ENCODE measurements at regions not wholly inside any gene's neighbourhood (a gene's known extent, or its start where the extent isn't known, plus 50 kb on each side); places are given as distances from the start of the nearest gene placed in this dataset.
"Not testable (repeated sequence)": the region's sequence is repeated elsewhere in the genome, so short reads cannot be mapped to it uniquely, and the experiment has no call there.

GRCh38 chr2:153308466-153308865 is 170.1 kb downstream of the RPRM start:
- DNase-seq (ENCODE audit: low spot score) (no peak), FAIRE-seq (no peak)

- no peak for DNase-seq (ENCODE audit: low spot score)
- no peak for FAIRE-seq
Measured at GRCh38 chr2:153307223-153307622, 171.3 kb downstream of the RPRM start.

- DNase-seq (ENCODE audit: low spot score) = no peak
- FAIRE-seq = no peak
Measured at GRCh38 chr2:153299809-153300208, 178.8 kb downstream of the RPRM start.

- no peak for FAIRE-seq
- no peak for DNase-seq (ENCODE audit: low spot score)
Measured at GRCh38 chr2:153299217-153299616, 179.3 kb downstream of the RPRM start.

- no peak for DNase-seq (ENCODE audit: low spot score)
- FAIRE-seq = no peak
Measured at GRCh38 chr2:153294199-153294786, 184.3 kb downstream of the RPRM start.

GRCh38 chr2:153291718-153292117 is 186.8 kb downstream of the RPRM start:
- DNase-seq (ENCODE audit: low spot score) (no peak), FAIRE-seq (no peak)

- DNase-seq (ENCODE audit: low spot score) = no peak
- FAIRE-seq = no peak
Measured at GRCh38 chr2:153287109-153287801, 191.3 kb downstream of the RPRM start.

- DNase-seq (ENCODE audit: low spot score) (no peak), FAIRE-seq (no peak)
Measured at GRCh38 chr2:153268941-153269461, 209.6 kb downstream of the RPRM start.

GRCh38 chr2:153256876-153257275 is 221.7 kb downstream of the RPRM start:
- DNase-seq (ENCODE audit: low spot score); FAIRE-seq: not testable (repeated sequence)

- FAIRE-seq; DNase-seq (ENCODE audit: low spot score): not testable (repeated sequence)
Measured at GRCh38 chr2:153246636-153247035, 231.9 kb downstream of the RPRM start.

- no peak for FAIRE-seq
- no peak for DNase-seq (ENCODE audit: low spot score)
Measured at GRCh38 chr2:153235516-153235915, 243.0 kb downstream of the RPRM start.

GRCh38 chr2:153232464-153232863 is 246.1 kb downstream of the RPRM start:
- no peak for FAIRE-seq
- no peak for DNase-seq (ENCODE audit: low spot score)

- FAIRE-seq (no peak), DNase-seq (ENCODE audit: low spot score) (peak; percentile 10)
Measured at GRCh38 chr2:153230977-153231376, 247.6 kb downstream of the RPRM start.

GRCh38 chr2:153228904-153229303 is 249.7 kb downstream of the RPRM start:
- DNase-seq (ENCODE audit: low spot score) (no peak), FAIRE-seq (no peak)

GRCh38 chr2:153227981-153228380 is 250.6 kb downstream of the RPRM start:
- DNase-seq (ENCODE audit: low spot score) = no peak
- FAIRE-seq = no peak

GRCh38 chr2:153222231-153223165 is 256.1 kb downstream of the RPRM start:
- peak; percentile 82 for DNase-seq (ENCODE audit: low spot score)
- FAIRE-seq = peak; percentile 93

- DNase-seq (ENCODE audit: low spot score) = no peak
- FAIRE-seq = no peak
Measured at GRCh38 chr2:153221506-153221905, 257.1 kb downstream of the RPRM start.

- DNase-seq (ENCODE audit: low spot score) = no peak
- no peak for FAIRE-seq
Measured at GRCh38 chr2:153221087-153221486, 257.5 kb downstream of the RPRM start.

- FAIRE-seq = no peak
- no peak for DNase-seq (ENCODE audit: low spot score)
Measured at GRCh38 chr2:153218851-153219250, 259.7 kb downstream of the RPRM start.

GRCh38 chr2:153214337-153214736 is 264.2 kb downstream of the RPRM start:
- DNase-seq (ENCODE audit: low spot score) (no peak), FAIRE-seq (no peak)

- DNase-seq (ENCODE audit: low spot score) = no peak
- no peak for FAIRE-seq
Measured at GRCh38 chr2:153213022-153213421, 265.5 kb downstream of the RPRM start.
